ENCODE measurements at regions not wholly inside any gene's neighbourhood (a gene's known extent, or its start where the extent isn't known, plus 50 kb on each side); places are given as distances from the start of the nearest gene placed in this dataset.
"Not testable (repeated sequence)": the region's sequence is repeated elsewhere in the genome, so short reads cannot be mapped to it uniquely, and the experiment has no call there.

DNA sequence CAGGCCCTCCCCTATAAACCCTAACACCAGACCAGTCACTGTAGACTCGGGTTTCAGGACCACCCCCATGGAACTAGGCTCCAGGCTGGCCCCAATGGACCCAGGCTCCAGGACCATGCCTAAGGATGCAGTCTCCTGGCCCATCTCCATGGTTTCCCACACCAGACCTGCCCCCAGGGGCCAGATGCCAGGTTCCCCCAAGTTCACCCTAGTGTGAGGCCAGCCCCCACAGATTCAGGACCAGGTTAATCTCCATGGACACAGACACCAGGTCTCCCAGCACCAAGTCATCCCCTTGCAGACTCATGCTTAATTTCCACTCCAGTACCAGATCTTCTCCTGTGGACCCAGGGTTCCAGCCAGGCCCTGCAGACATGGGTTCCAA is 103.8 kb upstream of the LANCL2 start:
- TF ChIP-seq, protein P1, sequence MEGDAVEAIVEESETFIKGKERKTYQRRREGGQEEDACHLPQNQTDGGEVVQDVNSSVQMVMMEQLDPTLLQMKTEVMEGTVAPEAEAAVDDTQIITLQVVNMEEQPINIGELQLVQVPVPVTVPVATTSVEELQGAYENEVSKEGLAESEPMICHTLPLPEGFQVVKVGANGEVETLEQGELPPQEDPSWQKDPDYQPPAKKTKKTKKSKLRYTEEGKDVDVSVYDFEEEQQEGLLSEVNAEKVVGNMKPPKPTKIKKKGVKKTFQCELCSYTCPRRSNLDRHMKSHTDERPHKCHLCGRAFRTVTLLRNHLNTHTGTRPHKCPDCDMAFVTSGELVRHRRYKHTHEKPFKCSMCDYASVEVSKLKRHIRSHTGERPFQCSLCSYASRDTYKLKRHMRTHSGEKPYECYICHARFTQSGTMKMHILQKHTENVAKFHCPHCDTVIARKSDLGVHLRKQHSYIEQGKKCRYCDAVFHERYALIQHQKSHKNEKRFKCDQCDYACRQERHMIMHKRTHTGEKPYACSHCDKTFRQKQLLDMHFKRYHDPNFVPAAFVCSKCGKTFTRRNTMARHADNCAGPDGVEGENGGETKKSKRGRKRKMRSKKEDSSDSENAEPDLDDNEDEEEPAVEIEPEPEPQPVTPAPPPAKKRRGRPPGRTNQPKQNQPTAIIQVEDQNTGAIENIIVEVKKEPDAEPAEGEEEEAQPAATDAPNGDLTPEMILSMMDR (IDR thresholded peaks at IDR 0.05; ENCODE audit: low read depth, low read length, missing control alignments), result no peak
- no peak for DNase-seq (ENCODE audit: low read depth)
- no peak overlapping the region for H3K4me3 ChIP-seq (ENCODE audit: low read depth, low read length)

DNA sequence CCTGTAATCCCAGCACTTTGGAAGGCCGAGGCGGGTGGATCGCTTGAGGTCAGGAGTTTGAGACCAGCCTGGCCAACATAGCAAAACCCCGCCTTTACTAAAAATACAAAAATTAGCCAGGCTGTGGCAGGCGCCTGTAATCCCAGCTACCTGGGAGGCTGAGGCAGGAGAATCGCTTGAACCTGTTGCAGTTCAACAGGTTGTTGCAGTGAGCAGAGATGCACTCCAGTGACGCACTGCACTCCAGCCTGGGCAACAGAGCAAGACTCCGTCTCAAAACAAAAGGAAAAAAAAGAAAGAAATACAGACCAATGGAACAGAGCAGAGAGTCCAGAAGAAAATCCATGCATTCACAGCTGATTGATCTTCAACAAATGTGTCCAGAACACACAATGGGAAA is 99.8 kb upstream of the LANCL2 start:
- DNase-seq (ENCODE audit: low read depth); H3K4me3 ChIP-seq (ENCODE audit: low read depth, low read length): not testable (repeated sequence)

DNA sequence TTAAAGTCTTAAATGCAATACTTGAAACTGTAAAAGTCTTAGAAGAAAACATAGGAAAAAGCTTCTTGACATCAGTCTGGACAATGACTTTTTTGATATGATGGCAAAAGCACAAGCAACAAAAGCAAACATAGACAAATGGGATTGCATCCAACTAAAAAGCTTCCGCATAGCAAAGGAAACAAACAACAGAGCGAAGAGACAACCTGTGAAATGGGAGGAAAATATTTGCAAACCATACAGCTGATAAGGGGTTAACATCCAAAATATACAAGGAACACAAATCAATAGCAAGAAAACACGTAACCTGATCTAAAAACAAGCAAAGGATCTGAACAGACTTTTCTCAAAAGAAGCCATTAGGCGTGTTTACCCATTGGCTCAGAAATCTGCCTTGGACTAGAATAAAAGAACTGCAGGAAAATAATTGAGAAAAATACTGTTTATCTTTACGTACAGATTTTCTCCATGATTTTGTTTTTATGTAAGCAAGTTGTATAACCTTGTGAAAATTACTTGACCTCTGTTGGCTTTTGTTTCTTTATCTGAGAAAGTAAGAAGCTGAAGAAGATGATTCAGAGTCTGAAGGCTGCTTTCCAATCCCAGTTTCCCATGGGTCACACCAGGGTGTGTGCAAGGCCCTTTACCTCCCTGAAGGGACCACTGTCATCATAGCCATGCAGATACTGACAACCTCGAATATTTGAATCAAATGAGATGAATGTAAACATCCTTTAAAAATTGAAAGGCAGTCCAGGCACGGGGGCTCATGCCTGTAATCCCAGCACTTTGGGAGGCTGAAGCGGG is 99.1 kb upstream of the LANCL2 start:
- DNase-seq (ENCODE audit: low read depth), result no peak
- TF ChIP-seq, protein P1 (IDR thresholded peaks at IDR 0.05; ENCODE audit: low read depth, low read length, missing control alignments), result no peak
- H3K4me3 ChIP-seq (ENCODE audit: low read depth, low read length), result no peak overlapping the region

DNA sequence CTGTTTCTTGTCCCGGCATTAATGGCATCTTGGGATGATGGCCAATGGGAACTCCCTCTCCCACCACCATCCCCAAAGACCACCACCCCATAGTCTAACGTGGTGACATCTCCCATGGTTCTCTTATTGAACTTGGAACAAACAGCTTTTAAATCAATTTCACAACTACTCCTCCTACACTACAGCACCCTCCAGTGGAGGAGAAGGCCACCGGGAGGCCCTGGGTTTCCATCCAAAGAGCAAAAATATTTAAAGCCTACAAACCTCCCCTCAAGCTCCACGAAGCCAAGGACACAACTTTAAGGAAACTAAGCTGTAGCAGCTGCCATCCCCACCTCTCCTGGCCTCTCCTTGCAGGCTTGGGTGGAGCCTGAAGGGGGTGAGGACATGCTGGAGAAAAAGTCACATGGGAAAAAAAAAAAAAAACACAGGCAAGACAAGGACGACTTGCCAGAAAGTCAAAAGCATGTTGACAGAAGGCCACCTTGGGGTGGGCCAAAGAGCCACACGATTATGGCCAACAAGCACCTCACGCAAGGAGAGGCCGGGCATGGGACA is 94.0 kb upstream of the LANCL2 start:
- no peak overlapping the region for H3K4me3 ChIP-seq (ENCODE audit: low read depth, low read length)
- TF ChIP-seq, protein P1 (IDR thresholded peaks at IDR 0.05; ENCODE audit: low read depth, low read length, missing control alignments), result peak; percentile 26
- DNase-seq (ENCODE audit: low read depth), result no peak

DNA sequence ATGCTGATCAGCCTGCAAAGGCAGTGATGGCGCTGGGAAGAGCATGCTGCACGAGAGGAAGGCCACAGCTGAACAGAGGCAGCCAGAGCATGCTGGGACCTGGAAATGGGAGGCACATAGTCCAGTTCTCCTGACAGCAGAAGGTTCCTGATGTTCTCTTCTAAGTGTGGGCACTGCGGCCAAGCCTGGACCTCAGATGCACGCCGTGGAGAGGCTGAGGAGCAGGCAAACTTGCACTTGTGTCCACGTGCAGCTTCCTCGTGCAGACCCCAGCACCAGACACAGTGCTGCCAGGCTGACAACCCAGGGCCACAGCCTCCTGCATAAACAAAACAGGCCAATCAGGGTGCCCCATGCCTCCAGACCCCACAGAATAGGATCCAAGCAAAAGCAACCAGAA is 93.5 kb upstream of the LANCL2 start:
- no peak overlapping the region for H3K4me3 ChIP-seq (ENCODE audit: low read depth, low read length)
- DNase-seq (ENCODE audit: low read depth), result no peak
- TF ChIP-seq, protein P1 (IDR thresholded peaks at IDR 0.05; ENCODE audit: low read depth, low read length, missing control alignments), result no peak

DNA sequence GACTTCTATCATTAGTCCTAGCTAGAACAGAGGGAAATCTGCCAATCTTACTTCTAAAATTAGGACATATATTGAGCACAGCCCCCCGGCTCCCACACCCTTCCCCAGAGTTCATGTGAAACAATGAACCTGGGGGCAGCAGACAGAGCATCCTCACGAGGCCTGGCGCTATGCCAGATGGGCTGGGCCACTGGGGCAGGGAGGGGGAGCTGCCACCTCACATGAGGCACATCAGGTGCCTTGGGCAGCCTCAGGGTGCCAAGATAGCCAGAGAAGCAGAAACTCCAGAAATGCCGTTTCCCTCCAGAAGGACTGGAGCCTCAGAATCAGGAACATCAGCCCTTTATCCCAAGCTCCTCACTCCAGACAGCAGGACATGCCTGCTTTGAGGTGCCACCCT is 92.8 kb upstream of the LANCL2 start:
- TF ChIP-seq, protein P1 (IDR thresholded peaks at IDR 0.05; ENCODE audit: low read depth, low read length, missing control alignments), result no peak
- H3K4me3 ChIP-seq (ENCODE audit: low read depth, low read length), result no peak overlapping the region
- no peak for DNase-seq (ENCODE audit: low read depth)

DNA sequence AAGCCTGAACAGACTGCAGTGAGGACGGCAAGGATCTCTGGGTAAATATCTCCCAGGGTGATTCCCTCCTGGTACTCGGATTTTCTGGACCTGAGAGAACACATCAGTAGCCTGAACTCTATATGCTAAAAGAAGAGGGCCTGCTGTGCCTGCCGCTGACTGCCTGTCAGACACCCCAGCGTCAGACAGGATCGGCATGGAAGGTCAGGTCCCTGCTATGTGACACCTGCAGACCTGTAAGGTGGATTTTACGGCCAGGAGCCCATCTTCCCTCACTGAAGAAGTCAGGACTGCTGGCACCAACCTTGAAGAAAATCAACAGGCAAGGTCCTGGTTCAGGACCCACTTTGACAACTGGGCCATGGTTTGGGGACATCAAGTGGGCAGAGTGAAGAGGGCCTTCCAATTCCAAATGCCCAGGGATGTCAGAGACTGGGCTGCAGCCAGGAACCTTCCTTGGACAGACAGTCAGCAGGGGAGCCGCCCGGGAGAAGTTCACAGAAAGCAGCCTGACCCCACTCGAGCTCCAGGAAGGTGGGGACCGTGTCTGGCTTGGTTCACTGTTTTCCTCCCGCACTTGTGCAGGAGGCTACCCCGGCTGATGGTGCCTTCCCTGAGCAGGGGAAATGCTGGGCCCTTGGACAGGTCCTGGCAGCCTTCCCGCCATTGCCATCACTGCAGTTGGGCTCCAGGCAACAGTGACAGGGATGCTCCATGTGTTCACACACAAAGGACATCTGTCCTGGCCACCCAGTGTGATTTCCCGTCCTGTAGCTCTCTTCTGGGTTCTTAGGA is 91.8 kb upstream of the LANCL2 start:
- no peak for DNase-seq (ENCODE audit: low read depth)
- TF ChIP-seq, protein P1 (IDR thresholded peaks at IDR 0.05; ENCODE audit: low read depth, low read length, missing control alignments), result no peak
- H3K4me3 ChIP-seq (ENCODE audit: low read depth, low read length), result no peak overlapping the region

Data from GM12864 (cell line).